ENCODE measurements at regions not wholly inside any gene's neighbourhood (a gene's known extent, or its start where the extent isn't known, plus 50 kb on each side); places are given as distances from the start of the nearest gene placed in this dataset.

DNA sequence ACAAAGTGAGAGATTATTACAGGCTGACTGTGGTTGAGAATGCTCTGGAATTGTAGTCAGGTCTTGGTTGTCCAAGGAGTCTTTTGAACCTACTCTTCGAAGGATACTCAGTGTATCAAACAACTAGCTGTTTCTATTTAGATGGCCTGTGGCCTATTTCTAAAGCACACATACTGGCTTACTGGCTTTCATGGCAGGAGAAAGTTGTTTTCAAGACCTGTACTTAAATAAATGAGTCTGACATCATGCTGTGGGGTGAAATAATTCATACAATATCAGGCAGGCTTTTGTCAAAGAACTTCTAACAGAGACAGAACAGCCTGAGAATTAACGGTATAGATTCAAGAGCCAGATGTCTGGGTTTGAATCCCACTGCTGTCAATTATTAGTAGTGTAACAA lies 316.7 kb upstream of the SEMA6D start:
- ATAC-seq = no peak
- Histone ChIP-seq H3K9me3 (no peaks in the 10 kb centered on the region), H3K36me3 (ENCODE audit: low read depth) (no peaks in the 10 kb centered on the region), H3K4me3 (no peak overlapping the region), H3K4me1 (ENCODE audit: low read depth) (no peaks in the 10 kb centered on the region)
- no peak for DNase-seq
- TF ChIP-seq, protein P1, sequence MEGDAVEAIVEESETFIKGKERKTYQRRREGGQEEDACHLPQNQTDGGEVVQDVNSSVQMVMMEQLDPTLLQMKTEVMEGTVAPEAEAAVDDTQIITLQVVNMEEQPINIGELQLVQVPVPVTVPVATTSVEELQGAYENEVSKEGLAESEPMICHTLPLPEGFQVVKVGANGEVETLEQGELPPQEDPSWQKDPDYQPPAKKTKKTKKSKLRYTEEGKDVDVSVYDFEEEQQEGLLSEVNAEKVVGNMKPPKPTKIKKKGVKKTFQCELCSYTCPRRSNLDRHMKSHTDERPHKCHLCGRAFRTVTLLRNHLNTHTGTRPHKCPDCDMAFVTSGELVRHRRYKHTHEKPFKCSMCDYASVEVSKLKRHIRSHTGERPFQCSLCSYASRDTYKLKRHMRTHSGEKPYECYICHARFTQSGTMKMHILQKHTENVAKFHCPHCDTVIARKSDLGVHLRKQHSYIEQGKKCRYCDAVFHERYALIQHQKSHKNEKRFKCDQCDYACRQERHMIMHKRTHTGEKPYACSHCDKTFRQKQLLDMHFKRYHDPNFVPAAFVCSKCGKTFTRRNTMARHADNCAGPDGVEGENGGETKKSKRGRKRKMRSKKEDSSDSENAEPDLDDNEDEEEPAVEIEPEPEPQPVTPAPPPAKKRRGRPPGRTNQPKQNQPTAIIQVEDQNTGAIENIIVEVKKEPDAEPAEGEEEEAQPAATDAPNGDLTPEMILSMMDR (IDR thresholded peaks at IDR 0.05) = no peak
- intact Hi-C loops (cut with DNase I, micrococcal nuclease) = no loop called here

DNA sequence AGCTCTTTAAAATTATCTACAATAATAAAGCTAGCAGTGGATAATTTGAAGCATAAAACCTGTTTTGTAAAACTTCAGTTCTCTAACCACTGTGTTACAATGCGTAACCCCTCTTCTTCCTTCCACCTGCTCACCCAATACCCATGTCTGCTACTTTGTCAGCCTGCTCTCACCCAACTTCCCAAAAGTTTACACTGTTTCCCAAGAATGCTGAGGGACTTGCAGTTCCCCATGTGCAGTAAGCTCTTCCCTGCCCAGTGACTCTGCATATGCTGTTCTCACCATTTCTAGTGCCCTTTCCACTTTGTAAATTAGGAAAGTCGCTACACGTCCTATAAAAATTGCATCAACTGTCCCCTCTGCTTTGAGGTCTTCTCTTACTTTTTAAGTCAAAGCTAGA lies 315.9 kb upstream of the SEMA6D start:
- ATAC-seq (no peak), DNase-seq (no peak)
- H3K4me3 ChIP-seq = no peak overlapping the region
- H3K36me3 ChIP-seq (ENCODE audit: low read depth) = no peaks in the 10 kb centered on the region
- TF ChIP-seq, protein P1 (IDR thresholded peaks at IDR 0.05) = no peak
- no peaks in the 10 kb centered on the region for H3K9me3 ChIP-seq
- no peaks in the 10 kb centered on the region for H3K4me1 ChIP-seq (ENCODE audit: low read depth)
- intact Hi-C loops (cut with DNase I, micrococcal nuclease) = no loop called here

DNA sequence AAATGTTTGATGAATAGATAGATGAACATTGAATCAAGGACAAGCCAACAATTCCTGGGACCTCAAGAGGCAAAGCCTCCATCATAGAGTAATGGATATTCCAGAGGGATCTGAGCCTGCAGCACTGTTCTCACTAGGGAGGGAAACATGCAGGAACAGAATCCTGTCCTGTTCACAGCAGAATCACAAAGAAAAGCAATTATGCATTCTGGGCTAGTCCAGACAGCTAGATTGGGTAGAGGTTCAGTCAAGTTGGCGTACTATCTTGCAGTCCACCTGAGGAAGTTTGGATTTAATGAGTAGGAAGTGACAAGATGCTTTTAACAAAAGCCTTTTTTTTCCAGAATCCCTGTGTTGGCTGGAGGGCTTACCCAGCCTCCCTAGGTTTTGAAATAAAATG lies 314.5 kb upstream of the SEMA6D start:
- H3K4me1 ChIP-seq (ENCODE audit: low read depth) = no peaks in the 10 kb centered on the region
- DNase-seq (no peak), ATAC-seq (no peak)
- no peaks in the 10 kb centered on the region for H3K9me3 ChIP-seq
- intact Hi-C loops (cut with DNase I, micrococcal nuclease) = no loop called here
- TF ChIP-seq, protein P1 (IDR thresholded peaks at IDR 0.05) = no peak
- H3K4me3 ChIP-seq = no peak overlapping the region
- H3K36me3 ChIP-seq (ENCODE audit: low read depth) = no peaks in the 10 kb centered on the region

DNA sequence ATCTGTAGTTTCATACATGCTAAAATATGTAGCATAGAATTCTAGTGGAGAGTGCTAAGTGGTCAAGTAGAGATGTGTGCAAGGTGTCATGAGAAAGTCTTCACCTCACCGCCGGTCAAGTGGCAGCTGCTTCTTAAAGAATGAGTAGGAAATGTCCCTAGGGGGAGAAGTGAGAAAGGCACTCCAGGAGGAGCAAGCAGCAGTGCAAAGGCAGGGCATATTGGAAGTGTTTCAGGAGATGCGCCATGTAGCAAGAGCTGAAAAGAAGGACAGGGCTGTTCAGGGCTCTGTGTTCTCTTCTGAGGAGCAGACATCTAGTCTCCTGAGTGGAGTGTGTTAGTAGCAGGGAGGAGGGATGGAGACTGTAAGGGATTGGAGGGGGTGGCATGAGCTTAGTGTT lies 312.4 kb upstream of the SEMA6D start:
- TF ChIP-seq, protein P1 (IDR thresholded peaks at IDR 0.05) = no peak
- ATAC-seq (no peak), DNase-seq (no peak)
- Histone ChIP-seq H3K9me3 (no peaks in the 10 kb centered on the region), H3K36me3 (ENCODE audit: low read depth) (no peaks in the 10 kb centered on the region), H3K4me3 (no peak overlapping the region), H3K4me1 (ENCODE audit: low read depth) (no peaks in the 10 kb centered on the region)
- intact Hi-C loops (cut with DNase I, micrococcal nuclease) = no loop called here

GRCh38 chr15:47405365-47406162 lies 311.7 kb upstream of the SEMA6D start:
- Histone ChIP-seq H3K4me1 (ENCODE audit: low read depth) (no peaks in the 10 kb centered on the region), H3K4me3 (no peak overlapping the region), H3K9me3 (no peaks in the 10 kb centered on the region), H3K36me3 (ENCODE audit: low read depth) (no peaks in the 10 kb centered on the region)
- DNase-seq = no peak
- no peak for ATAC-seq
- intact Hi-C loops (cut with DNase I, micrococcal nuclease) = no loop called here
- TF ChIP-seq, protein P1 (IDR thresholded peaks at IDR 0.05) = no peak
